Trophoblast cell (in vitro differentiated cells and primary cell): ENCODE measurements at regions not wholly inside any gene's neighbourhood (a gene's known extent, or its start where the extent isn't known, plus 50 kb on each side); places are given as distances from the start of the nearest gene placed in this dataset.

Experiments used
- DNase-seq, 2 donors: peaks; one replicate each; pipeline ENCODE4 v3.0.0-alpha.2; 2016
- H2AFZ ChIP-seq: 2 replicates; pipeline ENCODE4 v1.6.1; 2013; ENCODE audit warnings: low read length, moderate library complexity, mild to moderate bottlenecking; ENCODE audit not compliant: insufficient read depth, poor library complexity
- H2AK5ac ChIP-seq: 2 replicates; pipeline ENCODE4 v1.6.1; 2013; ENCODE audit warnings: mild to moderate bottlenecking, low read length
- H2BK120ac ChIP-seq: 2 replicates; pipeline ENCODE4 v1.6.1; 2013; ENCODE audit warnings: low read length, mild to moderate bottlenecking, moderate library complexity; ENCODE audit not compliant: insufficient read depth, poor library complexity
- H2BK12ac ChIP-seq: 2 replicates; pipeline ENCODE4 v1.6.1; 2013; ENCODE audit warnings: mild to moderate bottlenecking, low read length, moderate library complexity
- H2BK5ac ChIP-seq: 2 replicates; pipeline ENCODE4 v1.6.1; 2013; ENCODE audit warnings: low read length, low read depth, moderate library complexity, mild to moderate bottlenecking; ENCODE audit not compliant: poor library complexity
- H3K14ac ChIP-seq: 2 replicates; pipeline ENCODE4 v1.6.1; 2013; ENCODE audit warnings: mild to moderate bottlenecking, low read length
- H3K18ac ChIP-seq: 2 replicates; pipeline ENCODE4 v1.6.1; 2013; ENCODE audit warnings: mild to moderate bottlenecking, low read length
- H3K23ac ChIP-seq: 2 replicates; pipeline ENCODE4 v1.6.1; 2013; ENCODE audit warnings: low read length
- H3K27ac ChIP-seq: 2 replicates; pipeline ENCODE4 v1.5.1; 2013; ENCODE audit warnings: low read depth, mild to moderate bottlenecking, inconsistent platforms, low read length, moderate library complexity
- H3K27me3 ChIP-seq: 2 replicates; pipeline ENCODE4 v1.6.1; 2013; ENCODE audit warnings: inconsistent platforms, mild to moderate bottlenecking, low read length, moderate library complexity; ENCODE audit not compliant: insufficient read depth
- H3K36me3 ChIP-seq, 2 experiments: 1 replicate in 1 of 2; 2 replicates in 1 of 2; pipeline ENCODE4 v1.6.1; 2013; ENCODE audit warnings: low read length in 2 of 2, mild to moderate bottlenecking in 2 of 2, moderate library complexity in 1 of 2; ENCODE audit not compliant: insufficient read depth in 2 of 2, control insufficient read depth in 1 of 2
- H3K4ac ChIP-seq: 2 replicates; pipeline ENCODE4 v1.6.1; 2013; ENCODE audit warnings: low read depth, mild to moderate bottlenecking, low read length, moderate library complexity
- H3K4me1 ChIP-seq, 2 experiments: 1 replicate in 1 of 2; 2 replicates in 1 of 2; pipeline ENCODE4 v1.6.1; 2013; ENCODE audit warnings: low read length in 2 of 2, mild to moderate bottlenecking in 2 of 2, moderate library complexity in 1 of 2; ENCODE audit not compliant: insufficient read depth in 2 of 2, control insufficient read depth in 1 of 2
- H3K4me2 ChIP-seq: 2 replicates; pipeline ENCODE4 v1.6.1; 2013; ENCODE audit warnings: inconsistent platforms, mild to moderate bottlenecking, low read length, moderate library complexity
- H3K4me3 ChIP-seq: 2 replicates; pipeline ENCODE4 v1.5.1; 2013; ENCODE audit warnings: mild to moderate bottlenecking, low read depth, low read length, inconsistent platforms
- H3K79me1 ChIP-seq: one replicate; pipeline ENCODE4 v1.6.1; 2013; ENCODE audit warnings: low read length
- H3K79me2 ChIP-seq: 2 replicates; pipeline ENCODE4 v1.6.1; 2013; ENCODE audit warnings: low read length, mild to moderate bottlenecking; ENCODE audit not compliant: control insufficient read depth, insufficient read depth, poor library complexity
- H3K9ac ChIP-seq: 2 replicates; pipeline ENCODE4 v1.6.1; 2013; ENCODE audit warnings: mild to moderate bottlenecking, low read length
- H3K9me3 ChIP-seq: 2 replicates; pipeline ENCODE4 v1.6.1; 2013; ENCODE audit warnings: low read depth, mild to moderate bottlenecking, control low read depth, inconsistent platforms, low read length; ENCODE audit not compliant: insufficient read depth
- H4K12ac ChIP-seq: 2 replicates; pipeline ENCODE4 v1.6.1; 2013; ENCODE audit warnings: low read depth, mild to moderate bottlenecking, low read length, moderate library complexity
- H4K8ac ChIP-seq: 2 replicates; pipeline ENCODE4 v1.6.1; 2013; ENCODE audit warnings: low read depth, mild to moderate bottlenecking, low read length, moderate library complexity
- H4K91ac ChIP-seq: one replicate; pipeline ENCODE4 v1.6.1; 2013; ENCODE audit warnings: low read depth, mild to moderate bottlenecking, low read length, moderate library complexity
- WGBS: extraction: QIAGEN DNeasy Blood & Tissue Kit; methylation state at CpG from one replicate; pipeline ENCODE4 v1.1.7; 2013; ENCODE audit warnings: missing lambda C conversion rate; ENCODE audit not compliant: insufficient read length, insufficient coverage; ENCODE audit errors: extremely low coverage; 5-methylcytosine and 5-hydroxymethylcytosine counted together

GRCh38 chr2:152875701-152876695, 157.6 kb downstream of the ARL6IP6 start:
- Histone ChIP-seq H3K18ac (no peak overlapping the region), H3K79me1 (no peaks in the 10 kb centered on the region), H3K4me2 (no peak overlapping the region), H3K23ac (no peak overlapping the region), H3K4me1 (no peaks in the 10 kb centered on the region), H2BK12ac (no peak overlapping the region), H4K12ac (no peak overlapping the region), H2AFZ (no peak overlapping the region), H3K9me3 (no peaks in the 10 kb centered on the region), H3K79me2 (no peaks in the 10 kb centered on the region), H3K4ac (no peak overlapping the region), H2BK5ac (no peak overlapping the region), H4K8ac (no peak overlapping the region), H3K27me3 (no peaks in the 10 kb centered on the region), H3K14ac (no peak overlapping the region), H4K91ac (no peak overlapping the region), H2BK120ac (no peak overlapping the region), H3K4me3 (no peak overlapping the region), H2AK5ac (no peak overlapping the region), H3K9ac (no peak overlapping the region), H3K27ac (no peak overlapping the region), H3K36me3 (no peaks in the 10 kb centered on the region)
- no CpG with 5 or more reads among the region's 6 CpGs for WGBS
- peak; percentile 82 to 92 for DNase-seq

GRCh38 chr2:152874955-152875354, 156.5 kb downstream of the ARL6IP6 start:
- H3K27me3 ChIP-seq: no peaks in the 10 kb centered on the region
- DNase-seq: peak in 1 of 2 donors; percentile 30
- no peak overlapping the region for H3K27ac ChIP-seq
- WGBS: no CpG with 5 or more reads among the region's 3 CpGs
- no peak overlapping the region for H3K23ac ChIP-seq
- H2BK5ac ChIP-seq: no peak overlapping the region
- H3K9ac ChIP-seq: no peak overlapping the region
- H4K91ac ChIP-seq: no peak overlapping the region
- no peak overlapping the region for H2BK120ac ChIP-seq
- no peaks in the 10 kb centered on the region for H3K79me1 ChIP-seq
- no peak overlapping the region for H3K4me3 ChIP-seq
- no peak overlapping the region for H3K18ac ChIP-seq
- no peak overlapping the region for H2BK12ac ChIP-seq
- no peaks in the 10 kb centered on the region for H3K36me3 ChIP-seq
- no peaks in the 10 kb centered on the region for H3K79me2 ChIP-seq
- no peak overlapping the region for H3K4me2 ChIP-seq
- no peak overlapping the region for H3K14ac ChIP-seq
- no peak overlapping the region for H4K8ac ChIP-seq
- no peak overlapping the region for H4K12ac ChIP-seq
- no peaks in the 10 kb centered on the region for H3K4me1 ChIP-seq
- H2AFZ ChIP-seq: no peak overlapping the region
- no peak overlapping the region for H2AK5ac ChIP-seq
- no peaks in the 10 kb centered on the region for H3K9me3 ChIP-seq
- no peak overlapping the region for H3K4ac ChIP-seq

- no peaks in the 10 kb centered on the region for H3K79me1 ChIP-seq
- no peak overlapping the region for H3K4me2 ChIP-seq
- no peak overlapping the region for H4K12ac ChIP-seq
- H3K4me1 ChIP-seq: no peaks in the 10 kb centered on the region
- H2AFZ ChIP-seq: no peak overlapping the region
- H3K27ac ChIP-seq: no peak overlapping the region
- no peak overlapping the region for H4K8ac ChIP-seq
- no CpG with 5 or more reads among the region's 4 CpGs for WGBS
- H2BK12ac ChIP-seq: no peak overlapping the region
- H3K23ac ChIP-seq: no peak overlapping the region
- no peaks in the 10 kb centered on the region for H3K9me3 ChIP-seq
- H4K91ac ChIP-seq: no peak overlapping the region
- no peaks in the 10 kb centered on the region for H3K79me2 ChIP-seq
- no peak overlapping the region for H2BK120ac ChIP-seq
- H2AK5ac ChIP-seq: no peak overlapping the region
- H3K18ac ChIP-seq: no peak overlapping the region
- no peak overlapping the region for H3K4me3 ChIP-seq
- H3K14ac ChIP-seq: no peak overlapping the region
- no peak for DNase-seq
- H3K4ac ChIP-seq: no peak overlapping the region
- H3K36me3 ChIP-seq: no peaks in the 10 kb centered on the region
- H2BK5ac ChIP-seq: no peak overlapping the region
- H3K27me3 ChIP-seq: no peaks in the 10 kb centered on the region
- no peak overlapping the region for H3K9ac ChIP-seq
Measured at GRCh38 chr2:152870239-152870638, 151.8 kb downstream of the ARL6IP6 start.

GRCh38 chr2:152867397-152867796, 149.0 kb downstream of the ARL6IP6 start:
- DNase-seq: no peak

More at GRCh38 chr2:152867397-152867796, 149.0 kb downstream of the ARL6IP6 start:
- Histone ChIP-seq H3K4ac (no peak overlapping the region), H3K18ac (no peak overlapping the region), H2BK12ac (no peak overlapping the region), H2BK120ac (no peak overlapping the region), H3K4me2 (no peak overlapping the region), H4K12ac (no peak overlapping the region), H3K79me2 (no peaks in the 10 kb centered on the region), H3K9me3 (no peaks in the 10 kb centered on the region), H3K27ac (no peak overlapping the region), H2BK5ac (no peak overlapping the region), H3K4me3 (no peak overlapping the region), H4K8ac (no peak overlapping the region), H2AK5ac (no peak overlapping the region), H3K36me3 (no peaks in the 10 kb centered on the region), H3K23ac (no peak overlapping the region), H3K9ac (no peak overlapping the region), H3K27me3 (no peaks in the 10 kb centered on the region), H3K79me1 (no peaks in the 10 kb centered on the region), H2AFZ (no peak overlapping the region), H3K4me1 (no peaks in the 10 kb centered on the region), H4K91ac (no peak overlapping the region), H3K14ac (no peak overlapping the region)
- WGBS: no CpG with 5 or more reads among the region's 3 CpGs
